ENCODE measurements at regions not wholly inside any gene's neighbourhood (a gene's known extent, or its start where the extent isn't known, plus 50 kb on each side); places are given as distances from the start of the nearest gene placed in this dataset.
A peak's percentile ranks its signal among the peaks of the same experiment; 100 is the strongest.

DNA sequence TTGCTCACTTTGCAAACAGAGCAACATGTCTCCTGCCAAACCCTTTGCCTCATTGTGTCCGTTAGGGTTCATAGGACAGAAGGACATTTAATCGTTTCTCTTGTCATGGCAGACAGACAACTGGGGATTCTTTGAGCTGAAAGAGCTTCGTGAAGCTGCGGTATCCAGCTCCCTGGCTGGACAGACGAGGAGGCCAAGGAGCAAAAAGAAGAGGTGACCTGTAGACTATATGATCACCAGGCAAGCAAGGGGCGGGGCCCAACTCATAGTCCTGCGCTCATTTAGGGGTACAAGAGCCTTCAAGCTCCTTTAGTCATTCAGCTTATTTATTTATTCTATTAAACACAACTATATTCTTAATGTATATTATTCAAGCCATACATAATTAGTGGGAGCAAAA is 66.8 kb upstream of the VRK1 start:
- no peak for DNase-seq

DNA sequence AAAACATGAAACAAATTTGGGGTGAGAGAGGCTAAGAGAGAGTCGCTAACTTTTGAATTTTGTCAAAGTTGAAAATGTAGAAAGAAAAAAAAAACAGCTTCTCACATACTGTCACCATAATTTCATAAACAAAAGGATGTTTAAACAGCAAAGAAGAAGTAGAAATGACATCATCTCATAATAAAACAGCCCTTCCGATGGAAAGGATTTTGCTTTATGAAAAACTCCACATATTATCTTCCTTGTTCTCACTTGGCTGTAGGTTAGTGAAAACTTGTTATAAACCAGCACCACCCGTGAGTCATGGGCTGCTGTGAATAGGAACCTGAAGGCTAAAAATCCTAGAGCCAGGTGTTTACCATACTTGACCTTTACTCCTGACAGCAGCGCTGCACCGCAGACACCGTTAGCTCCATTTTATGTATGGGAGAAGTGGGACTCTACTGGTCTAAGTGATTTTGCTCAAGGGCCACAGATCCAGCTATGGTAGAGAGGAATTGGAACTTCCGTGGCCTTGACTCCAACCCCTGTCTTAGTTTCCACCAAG is 63.0 kb upstream of the VRK1 start:
- no peak for DNase-seq

DNA sequence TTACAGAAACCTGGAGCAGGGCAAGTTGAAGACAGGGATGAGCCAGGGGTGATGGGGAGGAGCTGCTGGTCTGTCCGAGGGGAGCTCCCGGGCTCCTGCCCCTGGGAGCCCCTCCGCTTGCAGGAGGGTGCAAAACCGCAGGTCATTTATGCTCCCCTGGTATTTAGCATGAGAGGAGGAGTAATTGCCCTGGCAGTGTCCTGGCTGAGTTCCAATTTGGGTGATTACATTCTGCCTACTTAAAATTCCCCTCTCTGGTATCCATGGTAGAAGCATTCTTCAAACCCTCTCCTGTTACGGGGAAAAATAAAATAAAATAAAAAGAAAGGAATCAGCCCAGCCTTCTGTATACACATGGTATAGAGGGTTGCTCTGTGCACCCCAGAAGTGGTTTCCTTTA is 61.7 kb upstream of the VRK1 start:
- DNase-seq, result no peak

DNA sequence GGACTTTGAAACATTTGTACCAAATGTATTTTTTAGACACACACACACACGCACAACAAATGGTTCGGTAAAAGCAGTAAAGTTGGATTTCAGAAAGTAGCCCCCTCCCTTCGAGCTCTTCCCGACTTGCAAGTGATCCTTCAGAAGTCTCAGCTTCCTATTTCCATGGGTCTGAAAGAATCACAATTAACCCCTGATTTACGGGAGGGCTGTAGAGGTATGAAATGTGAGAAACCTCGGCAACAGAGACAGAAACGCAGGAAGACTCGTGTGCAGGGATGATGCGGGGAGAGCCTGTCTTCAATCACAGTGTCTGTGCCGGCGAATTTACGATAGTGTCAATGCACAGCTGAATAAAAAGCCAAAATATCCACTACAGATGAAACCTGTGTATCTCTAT is 60.7 kb upstream of the VRK1 start:
- DNase-seq, result no peak

DNA sequence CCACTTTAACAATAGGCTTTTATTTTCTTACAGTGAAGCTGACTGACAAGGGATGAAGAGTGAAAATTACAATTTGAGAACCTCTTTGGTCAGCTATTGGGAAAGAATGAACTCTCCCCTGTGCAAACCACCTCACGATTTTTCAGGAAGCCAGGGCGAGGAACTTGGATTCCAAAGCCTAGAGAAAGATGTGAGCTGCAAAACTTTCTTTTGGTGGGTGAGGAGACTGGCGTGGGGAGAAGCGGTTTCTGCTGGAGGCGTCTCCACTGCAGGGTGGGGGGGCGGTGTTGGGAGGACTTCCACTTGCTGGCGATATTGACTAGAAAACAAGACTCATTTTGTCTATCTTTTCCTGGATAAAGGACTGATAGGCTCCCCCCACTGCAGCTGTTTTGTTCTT is 59.3 kb upstream of the VRK1 start:
- DNase-seq, result no peak

DNA sequence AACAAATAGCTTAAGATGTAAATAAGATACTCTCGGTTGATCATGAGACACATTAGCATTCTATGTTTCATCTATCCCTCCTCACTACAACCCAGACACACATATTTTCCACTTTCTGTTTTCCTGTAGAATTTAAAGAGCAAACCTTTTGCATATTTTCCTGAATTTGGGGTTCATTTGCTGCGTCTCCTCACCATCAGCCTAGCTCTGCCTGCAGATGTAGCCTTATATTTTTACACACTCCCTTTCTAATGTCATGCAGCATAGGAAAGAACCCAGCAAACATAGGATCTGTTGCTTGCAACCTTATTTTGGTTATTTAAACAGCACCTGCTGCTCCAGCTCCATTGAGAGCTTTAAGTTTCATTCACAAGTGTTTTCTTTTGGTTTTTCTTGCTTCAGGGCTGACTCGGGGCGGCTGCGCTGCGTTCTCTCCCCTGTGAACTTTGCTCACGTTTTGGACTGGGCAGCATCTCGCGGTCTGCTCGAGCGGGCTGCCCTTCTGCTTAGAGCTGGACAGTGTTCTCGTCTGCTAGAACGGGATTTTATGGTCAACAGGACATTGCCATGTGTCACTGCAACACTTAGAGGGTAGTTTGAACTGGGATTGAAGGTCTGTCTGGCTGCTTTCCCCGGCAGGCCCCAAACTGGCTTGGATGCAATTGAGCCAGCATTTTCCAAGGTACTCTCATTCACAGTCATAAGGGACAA is 57.8 kb upstream of the VRK1 start:
- no peak for DNase-seq

DNA sequence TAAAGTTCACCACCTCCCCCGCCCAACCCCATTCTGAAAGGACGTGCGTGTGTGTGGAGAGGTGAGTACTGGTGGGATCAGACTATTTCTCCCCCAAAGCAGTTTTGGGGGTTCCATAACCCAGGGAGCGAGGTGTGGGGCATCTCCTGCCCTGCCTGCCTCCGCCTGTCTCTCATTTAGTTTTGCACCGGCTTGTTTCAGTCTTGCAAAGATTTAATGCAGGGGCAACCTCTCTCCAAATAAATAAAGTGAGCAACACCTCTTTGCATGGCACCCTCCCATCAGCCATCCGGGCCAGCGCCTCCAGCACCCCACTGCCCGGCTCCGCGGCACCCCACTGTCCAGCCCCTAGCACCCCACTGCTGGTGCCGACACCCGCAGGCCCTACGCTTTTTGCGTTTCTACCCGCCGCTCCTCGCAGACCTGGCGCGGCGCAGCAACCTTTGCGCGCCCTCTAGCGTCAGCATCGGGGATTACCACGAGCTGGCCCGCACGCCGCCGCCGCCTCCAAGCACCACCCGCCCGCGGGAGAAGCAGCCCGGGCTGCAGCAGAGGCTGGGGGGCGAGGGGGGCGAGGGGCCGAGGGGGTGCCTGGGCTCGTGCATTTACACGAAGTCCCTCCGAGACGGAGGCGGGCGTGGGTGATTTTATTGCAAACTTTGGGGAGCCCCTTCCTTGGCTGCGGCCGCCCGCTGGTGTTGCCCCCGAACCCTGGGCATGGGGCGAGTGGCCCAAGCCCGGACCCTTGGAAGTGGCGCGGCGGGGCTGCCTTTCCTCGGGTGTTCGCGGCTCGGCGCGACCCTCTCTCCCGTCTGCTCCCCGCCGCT is 55.8 kb upstream of the VRK1 start:
- peak; percentile 84 for DNase-seq

DNA sequence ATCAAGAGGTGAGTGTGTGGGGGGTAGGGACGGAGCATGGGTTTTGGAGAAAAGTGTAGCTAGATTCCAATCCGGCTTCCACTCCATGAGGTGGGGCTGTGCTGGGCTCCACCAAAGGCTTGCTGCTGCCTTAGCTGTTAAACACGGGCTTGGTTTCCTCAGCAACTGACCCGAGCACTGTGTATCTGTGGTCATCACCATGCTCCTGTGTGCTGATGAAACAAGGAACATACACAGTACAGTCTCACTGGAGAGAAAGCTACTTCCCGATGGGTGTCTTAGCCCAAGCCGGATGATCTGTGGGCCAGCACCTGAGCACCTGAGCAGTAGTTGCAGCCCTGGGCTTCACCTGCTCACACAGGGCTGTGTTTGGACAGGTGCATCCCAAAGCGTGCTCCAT is 52.9 kb upstream of the VRK1 start:
- DNase-seq, result no peak

DNA sequence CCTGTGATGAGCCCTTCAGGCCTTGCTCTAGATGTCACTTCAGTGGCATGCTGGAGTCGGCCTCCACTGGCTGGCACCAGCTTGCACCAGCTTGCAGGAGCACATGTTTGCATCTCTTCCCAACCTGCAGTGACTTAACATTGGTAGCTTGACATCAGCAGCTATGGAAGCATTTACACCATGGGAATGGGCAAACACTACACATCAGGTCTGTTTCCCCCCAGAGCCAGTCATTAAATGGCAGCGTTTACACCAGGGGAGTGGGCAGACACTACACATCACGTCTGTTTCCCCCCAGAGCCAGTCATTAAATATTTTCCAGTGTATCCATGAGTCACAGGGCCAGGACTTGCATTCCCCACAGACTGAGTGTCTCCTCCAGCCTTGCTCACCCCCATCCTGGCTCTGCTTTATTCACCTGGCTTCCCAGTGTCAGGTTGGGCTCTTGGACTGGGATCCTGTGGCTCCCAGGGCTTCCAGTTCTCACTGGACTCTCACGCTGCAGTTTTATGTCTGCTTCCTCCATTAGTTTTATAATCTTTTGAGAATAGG is 51.6 kb upstream of the VRK1 start:
- DNase-seq, result no peak

DNA sequence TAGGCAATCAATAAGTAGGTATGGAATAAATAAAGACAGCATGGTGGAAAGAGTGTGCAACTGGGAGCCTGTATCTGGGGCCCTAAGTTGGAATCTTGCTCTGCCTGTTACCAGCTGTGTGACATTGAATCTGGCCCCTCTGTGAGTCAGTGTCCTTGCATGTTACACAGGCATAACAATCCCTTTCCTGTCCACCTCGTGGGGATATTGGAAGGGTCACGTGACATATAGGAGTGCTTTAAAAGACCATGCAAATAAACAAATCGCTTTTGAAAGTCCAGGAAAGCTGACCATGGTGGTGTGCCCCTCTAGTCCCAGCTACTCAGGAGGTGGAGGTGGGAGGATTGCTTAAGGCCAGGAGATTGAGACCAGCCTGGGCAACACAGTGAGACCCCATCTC is 51.1 kb upstream of the VRK1 start:
- DNase-seq, result no peak

DNA sequence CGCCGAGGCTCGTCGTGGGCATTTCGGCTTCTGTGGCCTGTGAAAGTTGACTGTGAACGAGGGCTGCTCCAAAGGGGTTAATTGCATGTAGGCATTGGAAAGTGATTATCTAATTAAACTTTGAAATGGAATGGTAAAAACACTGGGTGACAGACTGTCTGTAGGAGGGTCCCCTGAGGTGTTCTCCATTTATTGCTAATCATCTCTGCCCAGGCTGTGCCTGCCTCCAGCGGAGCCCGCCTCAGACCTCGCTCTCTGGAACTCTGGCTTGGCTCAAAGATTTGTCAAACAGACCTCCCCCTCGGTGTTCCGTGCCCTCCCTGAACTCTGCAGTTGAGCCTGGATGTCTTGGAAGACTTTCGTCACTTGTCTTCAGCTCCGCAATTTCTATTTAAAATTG is 50.2 kb upstream of the VRK1 start:
- no peak for DNase-seq
